IPS DF 4.7 (cell line): ENCODE measurements at regions not wholly inside any gene's neighbourhood (a gene's known extent, or its start where the extent isn't known, plus 50 kb on each side); places are given as distances from the start of the nearest gene placed in this dataset.
"Not testable (repeated sequence)": the region's sequence is repeated elsewhere in the genome, so short reads cannot be mapped to it uniquely, and the experiment has no call there.

ENCODE experiments used
- DNase-seq: peaks from one replicate; pipeline ENCODE4 v3.0.0-alpha.2; 2013; ENCODE audit warnings: low spot score; ENCODE audit errors: extremely low read depth

- no peak for DNase-seq
Measured at GRCh38 chr5:14948383-14948782, 76.8 kb upstream of the ANKH start.

GRCh38 chr5:14946815-14947620, 75.4 kb upstream of the ANKH start:
- DNase-seq, result peak; percentile 44

GRCh38 chr5:14945450-14945849, 73.9 kb upstream of the ANKH start:
- no peak for DNase-seq

GRCh38 chr5:14944996-14945395, 73.4 kb upstream of the ANKH start:
- no peak for DNase-seq

- no peak for DNase-seq
Measured at GRCh38 chr5:14944350-14944739, 72.8 kb upstream of the ANKH start.

- DNase-seq, result no peak
Measured at GRCh38 chr5:14942212-14942611, 70.6 kb upstream of the ANKH start.

GRCh38 chr5:14937254-14937653, 65.7 kb upstream of the ANKH start:
- no peak for DNase-seq

- no peak for DNase-seq
Measured at GRCh38 chr5:14936588-14936987, 65.0 kb upstream of the ANKH start.

GRCh38 chr5:14935341-14935740, 63.8 kb upstream of the ANKH start:
- no peak for DNase-seq

- no peak for DNase-seq
Measured at GRCh38 chr5:14932902-14933469, 61.4 kb upstream of the ANKH start.

GRCh38 chr5:14930486-14930885, 58.9 kb upstream of the ANKH start:
- DNase-seq, result no peak

GRCh38 chr5:14929293-14930065, 57.9 kb upstream of the ANKH start:
- DNase-seq, result no peak

- no peak for DNase-seq
Measured at GRCh38 chr5:14928661-14929060, 57.1 kb upstream of the ANKH start.

- no peak for DNase-seq
Measured at GRCh38 chr5:14925326-14925725, 53.7 kb upstream of the ANKH start.

GRCh38 chr5:14922952-14923351, 51.4 kb upstream of the ANKH start:
- DNase-seq, result not testable (repeated sequence)

- no peak for DNase-seq
Measured at GRCh38 chr5:14922456-14922855, 50.9 kb upstream of the ANKH start.
